ENCODE measurements at regions not wholly inside any gene's neighbourhood (a gene's known extent, or its start where the extent isn't known, plus 50 kb on each side); places are given as distances from the start of the nearest gene placed in this dataset.
"Not testable (repeated sequence)": the region's sequence is repeated elsewhere in the genome, so short reads cannot be mapped to it uniquely, and the experiment has no call there.

DNA sequence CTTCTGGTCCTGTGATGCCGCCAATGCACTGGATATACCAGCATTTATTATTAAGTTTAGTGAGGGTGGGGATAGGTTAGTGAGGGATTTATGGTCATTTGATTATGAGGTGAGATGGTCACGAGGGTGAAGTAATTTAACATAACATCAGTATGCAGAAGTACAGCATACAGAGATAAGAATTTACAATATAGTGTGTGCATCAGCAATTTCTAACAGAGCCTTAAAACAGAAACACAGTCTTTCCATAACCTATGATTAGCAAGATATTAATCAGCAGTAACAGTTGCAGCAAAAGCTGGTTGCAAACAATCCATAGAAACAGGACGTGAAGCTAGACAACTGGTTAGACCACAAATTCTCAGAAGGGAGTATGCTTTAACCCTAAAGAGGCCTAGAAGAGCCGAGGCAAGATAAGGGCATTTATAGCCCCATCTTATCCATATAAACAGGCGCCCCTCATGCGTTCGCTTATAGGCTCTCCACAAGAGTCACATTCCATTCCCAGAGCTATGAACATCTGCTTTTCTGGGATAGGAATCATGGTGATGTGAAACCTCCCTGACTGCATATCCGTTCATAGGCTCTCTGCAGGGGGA, 139.8 kb downstream of the OR13A1 start:
- WGBS (ENCODE audit: insufficient coverage): 38% methylated on average over 2 of the region's 8 CpGs
- H3K27ac ChIP-seq (ENCODE audit: low read depth, low read length); H3K9me3 ChIP-seq (ENCODE audit: control insufficient read depth, insufficient read depth, low read length); H3K4me3 ChIP-seq (ENCODE audit: low read depth, low read length); H3K4me1 ChIP-seq (ENCODE audit: control insufficient read depth, insufficient read depth, low read length); H3K27me3 ChIP-seq (ENCODE audit: control insufficient read depth, insufficient read depth, low read length); H3K36me3 ChIP-seq (ENCODE audit: control insufficient read depth, insufficient read depth, low read length): not testable (repeated sequence)
- peak in 1 of 6 donors; percentile 36 for DNase-seq (ENCODE audit: low read depth in 4 of 6, low spot score in 6 of 6)

DNA sequence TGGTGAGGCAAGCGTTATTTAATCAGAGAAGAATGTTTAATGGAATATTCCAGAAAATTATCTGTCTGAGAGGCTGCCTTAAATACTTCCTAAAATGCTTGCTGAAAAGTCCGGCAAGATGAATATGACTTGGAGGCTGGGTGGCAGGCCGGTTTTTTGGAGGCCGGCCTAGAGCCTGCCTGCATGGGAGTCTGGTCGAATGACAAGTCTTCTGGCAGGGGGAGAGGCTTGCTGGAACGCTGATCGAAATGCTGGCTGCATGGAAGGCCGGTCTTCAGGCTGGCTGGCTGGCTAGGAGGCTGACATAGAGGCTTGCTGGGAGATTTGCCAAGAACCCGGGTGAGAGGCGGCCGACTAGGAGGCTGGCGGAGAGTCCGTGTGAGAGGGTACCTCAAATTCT, 135.7 kb downstream of the OR13A1 start:
- Histone ChIP-seq H3K9me3 (ENCODE audit: control insufficient read depth, insufficient read depth, low read length) (no peaks in the 10 kb centered on the region), H3K4me1 (ENCODE audit: control insufficient read depth, insufficient read depth, low read length) (peaks cover 2% of the 10 kb centered on the region), H3K27ac (ENCODE audit: low read depth, low read length) (no peak overlapping the region), H3K4me3 (ENCODE audit: low read depth, low read length) (no peak overlapping the region), H3K36me3 (ENCODE audit: control insufficient read depth, insufficient read depth, low read length) (no peaks in the 10 kb centered on the region), H3K27me3 (ENCODE audit: control insufficient read depth, insufficient read depth, low read length) (no peaks in the 10 kb centered on the region)
- DNase-seq (ENCODE audit: low read depth in 4 of 6, low spot score in 6 of 6): peak in 2 of 6 donors; percentile 20 to 62
- 64% methylated on average over 13 of the region's 13 CpGs for WGBS (ENCODE audit: insufficient coverage)

DNA sequence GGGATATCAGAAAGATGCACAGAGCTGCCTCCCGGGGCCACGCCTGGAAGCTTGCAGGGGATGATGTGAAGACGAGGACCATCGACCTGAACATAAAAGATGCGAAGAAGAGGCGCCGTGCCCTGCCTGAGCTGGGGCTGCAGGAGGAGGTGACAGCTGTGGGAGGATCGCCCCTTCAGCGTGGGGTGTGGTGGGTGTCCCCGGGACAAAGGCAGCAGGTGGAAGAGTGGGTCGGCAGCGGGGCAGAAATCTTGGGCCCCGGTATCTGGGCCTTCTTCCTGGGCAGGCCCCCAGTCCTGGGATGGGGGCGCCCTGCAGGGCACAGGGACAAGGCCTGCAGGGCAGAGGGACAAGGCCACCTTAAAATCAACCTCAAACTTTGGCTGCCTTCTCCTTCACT, 134.9 kb downstream of the OR13A1 start:
- Histone ChIP-seq H3K4me1 (ENCODE audit: control insufficient read depth, insufficient read depth, low read length) (no peaks in the 10 kb centered on the region), H3K4me3 (ENCODE audit: low read depth, low read length) (no peak overlapping the region), H3K27ac (ENCODE audit: low read depth, low read length) (no peak overlapping the region), H3K27me3 (ENCODE audit: control insufficient read depth, insufficient read depth, low read length) (no peaks in the 10 kb centered on the region), H3K9me3 (ENCODE audit: control insufficient read depth, insufficient read depth, low read length) (no peaks in the 10 kb centered on the region), H3K36me3 (ENCODE audit: control insufficient read depth, insufficient read depth, low read length) (no peaks in the 10 kb centered on the region)
- WGBS (ENCODE audit: insufficient coverage): 99% methylated on average over 12 of the region's 14 CpGs
- no peak for DNase-seq (ENCODE audit: low read depth in 4 of 6, low spot score in 6 of 6)

DNA sequence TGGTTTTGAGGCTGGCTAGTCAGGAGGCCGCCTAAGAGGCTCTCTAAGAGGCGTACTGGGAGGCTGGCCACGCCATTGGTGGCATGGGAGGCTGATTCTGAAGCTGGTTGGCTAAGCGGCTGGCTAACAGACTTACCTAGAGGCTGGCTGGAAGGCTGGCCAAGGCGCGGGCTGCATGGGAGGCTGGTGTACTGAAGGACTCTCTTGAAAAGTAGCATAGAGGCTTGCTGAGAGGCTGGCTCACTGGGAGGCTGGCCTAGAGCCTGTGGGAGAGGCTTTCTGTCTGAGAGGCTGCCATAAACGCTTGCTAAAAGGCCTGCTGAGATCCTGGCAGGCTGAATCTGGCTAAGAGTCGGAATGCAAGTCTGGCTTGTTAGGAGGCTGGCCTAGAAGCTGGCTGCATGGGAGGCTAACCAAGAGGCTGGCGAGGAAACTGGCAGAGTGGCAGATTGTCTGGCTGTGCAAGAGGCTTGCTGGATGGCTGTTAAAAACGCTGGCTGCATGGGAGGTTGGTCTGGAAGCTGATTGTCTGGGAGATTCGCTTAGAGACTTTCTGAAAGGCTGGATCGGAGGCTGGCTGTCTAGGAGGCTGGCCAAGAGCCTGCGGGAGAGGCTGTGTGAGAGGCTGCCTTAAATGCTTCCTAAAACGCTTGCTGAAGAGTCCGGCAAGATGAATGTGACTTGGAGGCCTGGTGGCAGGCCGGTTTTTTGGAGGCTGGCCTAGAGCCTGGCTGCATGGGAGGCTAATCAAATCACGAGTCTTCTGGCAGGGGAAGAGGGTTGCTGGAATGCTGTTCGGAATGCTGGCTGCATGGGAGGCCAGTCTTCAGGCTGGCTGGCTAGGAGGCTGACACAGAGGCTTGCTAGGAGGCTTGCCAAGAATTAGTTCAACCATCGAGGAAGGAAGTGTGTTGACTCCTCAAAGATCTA, 134.2 kb downstream of the OR13A1 start:
- Histone ChIP-seq H3K27me3 (ENCODE audit: control insufficient read depth, insufficient read depth, low read length) (no peaks in the 10 kb centered on the region), H3K4me3 (ENCODE audit: low read depth, low read length) (no peak overlapping the region), H3K36me3 (ENCODE audit: control insufficient read depth, insufficient read depth, low read length) (no peaks in the 10 kb centered on the region), H3K27ac (ENCODE audit: low read depth, low read length) (no peak overlapping the region), H3K9me3 (ENCODE audit: control insufficient read depth, insufficient read depth, low read length) (no peaks in the 10 kb centered on the region), H3K4me1 (ENCODE audit: control insufficient read depth, insufficient read depth, low read length) (no peaks in the 10 kb centered on the region)
- peak in 2 of 6 donors; percentile 46 to 88 for DNase-seq (ENCODE audit: low read depth in 4 of 6, low spot score in 6 of 6)
- 62% methylated on average over 18 of the region's 19 CpGs for WGBS (ENCODE audit: insufficient coverage)

DNA sequence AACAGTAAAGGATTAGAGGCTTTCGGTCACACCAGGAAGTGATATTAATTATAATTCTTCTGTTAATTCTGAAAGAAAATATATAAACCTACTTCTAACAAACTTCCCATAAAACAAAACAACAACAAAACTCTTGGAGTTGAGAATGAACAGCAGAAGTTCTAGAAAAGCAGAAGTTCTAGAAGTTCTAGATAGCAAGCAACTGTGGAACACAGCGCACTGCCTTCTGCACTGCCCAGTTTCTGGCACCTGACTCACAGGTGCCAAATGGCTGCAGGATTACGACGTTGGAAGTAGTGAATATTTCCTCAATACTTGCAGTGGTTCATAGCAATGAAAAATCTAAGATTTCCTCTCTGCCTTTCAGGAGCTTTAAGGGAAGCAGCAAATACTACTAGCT, 132.2 kb downstream of the OR13A1 start:
- DNase-seq (ENCODE audit: low read depth in 4 of 6, low spot score in 6 of 6): no peak
- Histone ChIP-seq H3K4me3 (ENCODE audit: low read depth, low read length) (no peak overlapping the region), H3K36me3 (ENCODE audit: control insufficient read depth, insufficient read depth, low read length) (no peaks in the 10 kb centered on the region), H3K27me3 (ENCODE audit: control insufficient read depth, insufficient read depth, low read length) (no peaks in the 10 kb centered on the region), H3K4me1 (ENCODE audit: control insufficient read depth, insufficient read depth, low read length) (no peaks in the 10 kb centered on the region), H3K27ac (ENCODE audit: low read depth, low read length) (no peak overlapping the region), H3K9me3 (ENCODE audit: control insufficient read depth, insufficient read depth, low read length) (no peaks in the 10 kb centered on the region)
- 100% methylated on average over 1 of the region's 4 CpGs for WGBS (ENCODE audit: insufficient coverage)

DNA sequence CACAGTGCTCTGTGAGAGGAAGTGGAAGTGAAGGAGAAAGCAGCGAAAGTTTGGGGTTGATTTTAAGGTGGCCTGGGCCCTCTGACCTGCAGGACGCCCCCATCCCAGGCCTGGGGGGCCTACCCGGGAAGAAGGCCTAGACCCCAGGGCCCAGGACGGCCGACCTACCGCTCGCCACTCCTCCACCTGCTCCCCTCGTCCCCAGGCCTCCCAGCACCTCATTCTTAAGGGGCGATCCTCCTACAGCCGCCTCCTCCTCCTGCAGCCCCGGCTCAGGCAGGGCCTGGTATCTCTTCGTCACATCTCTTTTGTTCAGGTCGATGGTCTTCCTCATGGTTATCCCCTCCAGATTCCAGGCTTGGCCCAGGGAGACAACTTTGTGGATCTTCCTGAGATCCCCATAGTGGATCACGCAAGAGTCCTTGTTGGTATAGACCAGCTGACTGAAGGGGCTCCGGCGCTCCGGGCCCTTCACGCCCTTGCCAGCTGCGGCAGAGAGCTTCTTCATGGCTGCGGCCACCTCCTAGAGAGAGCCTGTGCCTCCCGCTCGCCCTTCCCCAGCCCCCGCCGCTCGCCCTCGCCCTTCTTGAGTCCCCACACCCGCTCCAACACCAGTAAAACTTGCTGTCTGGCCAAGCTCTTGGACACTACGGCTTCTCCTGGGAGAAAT, 117.5 kb downstream of the OR13A1 start:
- no peak for DNase-seq (ENCODE audit: low read depth in 4 of 6, low spot score in 6 of 6)
- Histone ChIP-seq H3K27me3 (ENCODE audit: control insufficient read depth, insufficient read depth, low read length) (no peaks in the 10 kb centered on the region), H3K36me3 (ENCODE audit: control insufficient read depth, insufficient read depth, low read length) (no peaks in the 10 kb centered on the region), H3K9me3 (ENCODE audit: control insufficient read depth, insufficient read depth, low read length) (no peaks in the 10 kb centered on the region), H3K27ac (ENCODE audit: low read depth, low read length) (no peak overlapping the region), H3K4me3 (ENCODE audit: low read depth, low read length) (no peak overlapping the region), H3K4me1 (ENCODE audit: control insufficient read depth, insufficient read depth, low read length) (peaks cover 12% of the 10 kb centered on the region)
- 92% methylated on average over 28 of the region's 28 CpGs for WGBS (ENCODE audit: insufficient coverage)

DNA sequence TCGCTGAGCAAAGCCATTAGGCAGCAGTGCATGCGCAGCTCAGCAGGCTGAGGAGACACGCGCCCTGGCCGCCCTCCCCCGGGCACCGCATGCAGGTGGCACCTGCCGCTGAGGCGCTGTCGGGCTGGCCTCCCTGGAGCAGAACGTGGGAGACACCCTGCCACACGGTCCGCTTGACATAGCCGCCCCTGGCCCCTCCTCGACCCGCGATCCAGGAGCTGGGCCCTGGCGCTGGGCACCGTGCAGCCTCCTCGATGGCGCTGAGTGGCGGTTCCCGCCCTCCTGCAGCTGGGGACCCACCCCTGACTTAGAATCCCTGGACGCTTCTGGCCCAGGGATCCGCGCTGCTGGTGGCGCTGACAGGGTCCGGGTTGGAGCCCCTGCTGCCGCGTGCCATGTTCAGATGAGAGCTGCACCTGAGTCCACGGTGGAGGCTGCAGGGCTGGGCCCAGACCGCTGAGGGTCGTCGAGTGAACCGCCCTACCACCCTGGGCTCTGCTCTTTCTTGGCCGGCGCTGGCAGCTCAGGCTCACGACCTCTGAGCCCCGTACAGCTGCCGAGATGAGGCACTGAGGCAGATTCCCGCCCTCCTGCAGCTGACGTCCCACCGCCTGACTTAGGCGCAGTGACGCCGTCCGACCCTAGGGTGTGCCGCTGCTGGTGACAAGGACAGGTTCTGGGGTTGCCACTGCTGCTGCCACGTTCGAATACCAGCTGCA, 116.8 kb downstream of the OR13A1 start:
- WGBS (ENCODE audit: insufficient coverage): 55% methylated on average over 50 of the region's 50 CpGs

DNA sequence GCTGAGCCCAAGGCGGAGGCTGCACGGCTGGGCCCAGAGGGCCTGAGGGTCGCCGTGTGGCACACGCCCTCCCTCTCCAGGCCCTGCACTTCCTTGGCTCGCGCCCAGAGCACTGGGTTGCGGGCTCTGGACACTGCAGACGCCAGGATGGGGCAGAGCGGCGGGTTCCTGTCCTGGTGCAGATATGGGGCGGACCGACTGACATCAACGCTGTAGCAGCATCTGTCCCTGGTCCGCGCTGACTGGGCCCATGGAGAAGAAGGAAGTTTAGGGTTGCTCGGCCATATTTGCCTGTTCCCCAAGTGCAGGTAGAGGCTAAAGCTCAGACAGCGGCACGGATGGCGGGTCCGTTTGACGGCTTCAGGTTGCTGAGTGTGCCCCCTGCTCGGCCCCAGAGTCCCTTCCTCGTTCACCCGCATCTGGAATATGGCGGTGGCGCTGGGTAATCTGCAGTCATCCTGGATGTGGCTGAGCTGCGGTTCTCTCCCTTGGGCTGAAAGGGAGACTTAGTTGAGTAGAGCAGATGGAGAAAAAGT, 116.1 kb downstream of the OR13A1 start:
- DNase-seq (ENCODE audit: low read depth in 4 of 6, low spot score in 6 of 6): no peak
- Histone ChIP-seq H3K4me3 (ENCODE audit: low read depth, low read length) (no peak overlapping the region), H3K27ac (ENCODE audit: low read depth, low read length) (no peak overlapping the region), H3K4me1 (ENCODE audit: control insufficient read depth, insufficient read depth, low read length) (peaks cover 12% of the 10 kb centered on the region), H3K36me3 (ENCODE audit: control insufficient read depth, insufficient read depth, low read length) (no peaks in the 10 kb centered on the region), H3K9me3 (ENCODE audit: control insufficient read depth, insufficient read depth, low read length) (no peaks in the 10 kb centered on the region), H3K27me3 (ENCODE audit: control insufficient read depth, insufficient read depth, low read length) (no peaks in the 10 kb centered on the region)
- 67% methylated on average over 26 of the region's 28 CpGs for WGBS (ENCODE audit: insufficient coverage)

More for the DNA sequence above, 116.8 kb downstream of the OR13A1 start:
- peaks cover 12% of the 10 kb centered on the region for H3K4me1 ChIP-seq (ENCODE audit: control insufficient read depth, insufficient read depth, low read length)
- H3K4me3 ChIP-seq (ENCODE audit: low read depth, low read length): no peak overlapping the region
- no peak overlapping the region for H3K27ac ChIP-seq (ENCODE audit: low read depth, low read length)
- no peak for DNase-seq (ENCODE audit: low read depth in 4 of 6, low spot score in 6 of 6)
- H3K36me3 ChIP-seq (ENCODE audit: control insufficient read depth, insufficient read depth, low read length): no peaks in the 10 kb centered on the region
- no peaks in the 10 kb centered on the region for H3K27me3 ChIP-seq (ENCODE audit: control insufficient read depth, insufficient read depth, low read length)
- no peaks in the 10 kb centered on the region for H3K9me3 ChIP-seq (ENCODE audit: control insufficient read depth, insufficient read depth, low read length)

DNA sequence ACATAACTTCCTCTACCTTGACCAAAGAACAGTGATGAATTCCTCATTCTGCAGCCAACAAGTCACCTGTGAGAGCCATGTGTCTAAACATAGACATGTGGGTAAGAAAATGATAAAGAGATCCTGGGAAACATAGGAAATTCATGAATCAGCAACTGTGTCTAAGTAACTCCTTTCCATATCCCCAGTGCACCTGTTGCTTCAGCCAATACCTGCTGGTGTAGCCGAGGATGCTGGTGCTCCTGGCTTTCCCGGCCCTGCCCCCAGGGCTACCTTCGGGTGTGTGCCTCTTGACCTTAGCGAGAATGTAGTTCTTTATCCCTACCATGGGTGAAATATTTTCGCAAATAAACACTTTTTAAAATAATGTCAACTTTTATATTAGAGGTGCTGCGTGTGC, 114.1 kb downstream of the OR13A1 start:
- Histone ChIP-seq H3K4me3 (ENCODE audit: low read depth, low read length) (no peak overlapping the region), H3K27ac (ENCODE audit: low read depth, low read length) (no peak overlapping the region), H3K27me3 (ENCODE audit: control insufficient read depth, insufficient read depth, low read length) (no peaks in the 10 kb centered on the region), H3K9me3 (ENCODE audit: control insufficient read depth, insufficient read depth, low read length) (no peaks in the 10 kb centered on the region), H3K4me1 (ENCODE audit: control insufficient read depth, insufficient read depth, low read length) (peaks cover 12% of the 10 kb centered on the region), H3K36me3 (ENCODE audit: control insufficient read depth, insufficient read depth, low read length) (no peaks in the 10 kb centered on the region)
- DNase-seq (ENCODE audit: low read depth in 4 of 6, low spot score in 6 of 6): no peak
- WGBS (ENCODE audit: insufficient coverage): 72% methylated on average over 2 of the region's 6 CpGs

Measured in spinal cord (tissue), 9 donors.